Heart left ventricle (tissue), 13 donors: ENCODE measurements at regions not wholly inside any gene's neighbourhood (a gene's known extent, or its start where the extent isn't known, plus 50 kb on each side); places are given as distances from the start of the nearest gene placed in this dataset.

Experiments used
- CTCF ChIP-seq, 12 donors: fragments of 200-600 bp; sonication (generic) in 4 of 12; IDR thresholded peaks; one replicate each; pipeline versions ENCODE4 v1.5.0 to v1.8.0; 2018 to 2022; ENCODE audit warnings: antibody characterized with exemption in 12 of 12, mild to moderate bottlenecking in 5 of 12
- POLR2A ChIP-seq, 2 donors: fragments of 450-650 bp; IDR thresholded peaks; one replicate each; pipeline ENCODE4 v1.6.1; 2017; ENCODE audit warnings: antibody characterized with exemption in 2 of 2, mild to moderate bottlenecking in 2 of 2, moderate library complexity in 2 of 2
- donor health status: ischemic (EF 13 %, LVEDD 7.1; RV severe dilation, severe dysfunction).
- donor health status: DM: no; HTN: yes; CAD: no.
- donor health status: DM: no; HTN: no; CAD: no.
- donor health status: ischemic (EF 25% LVEDD 6.9; RV normal size, moderate dysfunction).
- donor health status: ischemic (EF 25% LVEDD 5.7; RV mildly dilated, moderate dysfunction).
- donor health status: ischemic (EF 35%, LVEDD 5.7; RV mildly dilated, moderate dysfunction).
- donor health status: nonischemic (EF 11% LVEDD 7.7; RV severe dilation, severe dysfunction).
- donor health status: DM: yes; HTN: yes; CAD: no.
- donor health status: PGD.
- donor health status: ischemic (EF 29% LVEDD 5.4; RV normal size, mild dysfunction).
- donor health status: nonischemic (EF 23%, LVEDD 6.1; RV moderate dilation, normal function).

- TF ChIP-seq CTCF (IDR thresholded peaks at IDR 0.05) (no peak), POLR2A (IDR thresholded peaks at IDR 0.05) (no peak)
These were observed 429.8 kb upstream of the CELF2 start for GRCh38 chr10:10587744-10588393.
